ENCODE measurements at regions not wholly inside any gene's neighbourhood (a gene's known extent, or its start where the extent isn't known, plus 50 kb on each side); places are given as distances from the start of the nearest gene placed in this dataset.

DNA sequence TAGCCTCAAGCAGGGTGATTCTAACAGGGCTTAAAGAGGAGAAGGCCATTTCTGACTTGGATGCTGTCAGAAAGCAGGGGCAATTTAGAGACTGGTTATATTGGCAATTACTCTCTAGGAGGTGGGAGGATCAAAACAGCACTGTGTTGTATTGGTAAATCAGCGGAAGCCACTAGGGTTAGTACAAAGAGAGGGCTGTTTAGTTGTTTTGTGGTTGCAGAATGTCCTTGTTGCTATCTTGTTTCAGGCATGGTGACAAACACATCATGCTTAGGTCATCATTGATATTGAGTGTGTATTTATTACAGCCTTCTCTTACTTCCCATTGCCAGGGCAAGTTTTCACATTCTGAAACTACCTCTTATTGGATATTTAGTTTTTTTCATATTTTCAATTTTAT, 165.3 kb downstream of the TAF11L14 start:
- no TSS peak for BruUV-seq (replicated peaks)
- FAIRE-seq: no peak
- POLR2A ChIA-PET: no interaction called here
- TF ChIP-seq, protein P1, sequence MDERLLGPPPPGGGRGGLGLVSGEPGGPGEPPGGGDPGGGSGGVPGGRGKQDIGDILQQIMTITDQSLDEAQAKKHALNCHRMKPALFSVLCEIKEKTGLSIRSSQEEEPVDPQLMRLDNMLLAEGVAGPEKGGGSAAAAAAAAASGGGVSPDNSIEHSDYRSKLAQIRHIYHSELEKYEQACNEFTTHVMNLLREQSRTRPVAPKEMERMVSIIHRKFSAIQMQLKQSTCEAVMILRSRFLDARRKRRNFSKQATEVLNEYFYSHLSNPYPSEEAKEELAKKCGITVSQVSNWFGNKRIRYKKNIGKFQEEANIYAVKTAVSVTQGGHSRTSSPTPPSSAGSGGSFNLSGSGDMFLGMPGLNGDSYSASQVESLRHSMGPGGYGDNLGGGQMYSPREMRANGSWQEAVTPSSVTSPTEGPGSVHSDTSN (CRISPR knock-in tag; IDR thresholded peaks at IDR 0.05; ENCODE audit: low read depth): no peak
- TF ChIP-seq, protein P1 (tag; conservative IDR thresholded peaks at IDR 0.05; ENCODE audit: low read depth): no peak
- TF ChIP-seq, protein P2, sequence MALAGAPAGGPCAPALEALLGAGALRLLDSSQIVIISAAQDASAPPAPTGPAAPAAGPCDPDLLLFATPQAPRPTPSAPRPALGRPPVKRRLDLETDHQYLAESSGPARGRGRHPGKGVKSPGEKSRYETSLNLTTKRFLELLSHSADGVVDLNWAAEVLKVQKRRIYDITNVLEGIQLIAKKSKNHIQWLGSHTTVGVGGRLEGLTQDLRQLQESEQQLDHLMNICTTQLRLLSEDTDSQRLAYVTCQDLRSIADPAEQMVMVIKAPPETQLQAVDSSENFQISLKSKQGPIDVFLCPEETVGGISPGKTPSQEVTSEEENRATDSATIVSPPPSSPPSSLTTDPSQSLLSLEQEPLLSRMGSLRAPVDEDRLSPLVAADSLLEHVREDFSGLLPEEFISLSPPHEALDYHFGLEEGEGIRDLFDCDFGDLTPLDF (CRISPR knock-in tag; IDR thresholded peaks at IDR 0.05): no peak
- TF ChIP-seq ZNF668 (CRISPR knock-in tag; IDR thresholded peaks at IDR 0.05): no peak
- TF ChIP-seq, protein P3, sequence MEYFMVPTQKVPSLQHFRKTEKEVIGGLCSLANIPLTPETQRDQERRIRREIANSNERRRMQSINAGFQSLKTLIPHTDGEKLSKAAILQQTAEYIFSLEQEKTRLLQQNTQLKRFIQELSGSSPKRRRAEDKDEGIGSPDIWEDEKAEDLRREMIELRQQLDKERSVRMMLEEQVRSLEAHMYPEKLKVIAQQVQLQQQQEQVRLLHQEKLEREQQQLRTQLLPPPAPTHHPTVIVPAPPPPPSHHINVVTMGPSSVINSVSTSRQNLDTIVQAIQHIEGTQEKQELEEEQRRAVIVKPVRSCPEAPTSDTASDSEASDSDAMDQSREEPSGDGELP (CRISPR knock-in tag; IDR thresholded peaks at IDR 0.05; ENCODE audit: borderline replicate concordance): no peak
- no peak for TF ChIP-seq TAF7 (tag; IDR thresholded peaks at IDR 0.05)
- TF ChIP-seq MYC (IDR thresholded peaks at IDR 0.05; ENCODE audit: low read depth, low read length): no peak
- no peak for TF ChIP-seq MYC (CRISPR knock-in tag; IDR thresholded peaks at IDR 0.05; ENCODE audit: borderline replicate concordance, low read depth)
- no peak for TF ChIP-seq CC2D1A (IDR thresholded peaks at IDR 0.05)
- TF ChIP-seq ZNF41 (CRISPR knock-in tag; conservative IDR thresholded peaks at IDR 0.05): no peak
- TF ChIP-seq CAMTA2 (CRISPR knock-in tag; conservative IDR thresholded peaks at IDR 0.05): no peak
- TF ChIP-seq HDGF (IDR thresholded peaks at IDR 0.05): no peak
- no peak for TF ChIP-seq NFXL1 (CRISPR knock-in tag; IDR thresholded peaks at IDR 0.05)
- TF ChIP-seq, protein P4, sequence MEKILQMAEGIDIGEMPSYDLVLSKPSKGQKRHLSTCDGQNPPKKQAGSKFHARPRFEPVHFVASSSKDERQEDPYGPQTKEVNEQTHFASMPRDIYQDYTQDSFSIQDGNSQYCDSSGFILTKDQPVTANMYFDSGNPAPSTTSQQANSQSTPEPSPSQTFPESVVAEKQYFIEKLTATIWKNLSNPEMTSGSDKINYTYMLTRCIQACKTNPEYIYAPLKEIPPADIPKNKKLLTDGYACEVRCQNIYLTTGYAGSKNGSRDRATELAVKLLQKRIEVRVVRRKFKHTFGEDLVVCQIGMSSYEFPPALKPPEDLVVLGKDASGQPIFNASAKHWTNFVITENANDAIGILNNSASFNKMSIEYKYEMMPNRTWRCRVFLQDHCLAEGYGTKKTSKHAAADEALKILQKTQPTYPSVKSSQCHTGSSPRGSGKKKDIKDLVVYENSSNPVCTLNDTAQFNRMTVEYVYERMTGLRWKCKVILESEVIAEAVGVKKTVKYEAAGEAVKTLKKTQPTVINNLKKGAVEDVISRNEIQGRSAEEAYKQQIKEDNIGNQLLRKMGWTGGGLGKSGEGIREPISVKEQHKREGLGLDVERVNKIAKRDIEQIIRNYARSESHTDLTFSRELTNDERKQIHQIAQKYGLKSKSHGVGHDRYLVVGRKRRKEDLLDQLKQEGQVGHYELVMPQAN (IDR thresholded peaks at IDR 0.05; ENCODE audit: borderline replicate concordance): no peak
- TF ChIP-seq ZNF695 (CRISPR knock-in tag; IDR thresholded peaks at IDR 0.05): no peak
- TF ChIP-seq TOE1 (IDR thresholded peaks at IDR 0.05; ENCODE audit: borderline replicate concordance): no peak
- TF ChIP-seq TOE1 (CRISPR knock-in tag; IDR thresholded peaks at IDR 0.05; ENCODE audit: borderline replicate concordance, low read depth): no peak

More for the DNA sequence above, 165.3 kb downstream of the TAF11L14 start:
- WGBS (ENCODE audit: insufficient coverage, low coverage, missing lambda C conversion rate): 0% methylated on average over 1 of the region's 1 CpG
- no peaks in the 10 kb centered on the region for H3K79me2 ChIP-seq (ENCODE audit: control insufficient read depth, insufficient read depth, low read length)
- ATAC-seq: no peak
- no peaks in the 10 kb centered on the region for H4K20me1 ChIP-seq (replicated peaks; ENCODE audit: control insufficient read depth, insufficient read depth, low read length)
- H3K9me1 ChIP-seq (ENCODE audit: control insufficient read depth, insufficient read depth, low read length): no peaks in the 10 kb centered on the region
- no peak overlapping the region for H3K9ac ChIP-seq (ENCODE audit: insufficient read depth in 1 of 2, low read depth in 2 of 2, low read length in 2 of 2)
- no peaks in the 10 kb centered on the region for H3K36me3 ChIP-seq (ENCODE audit: control insufficient read depth, insufficient read depth, low read length)
- DNase-seq (ENCODE audit: extremely low read depth in 1 of 4, low spot score in 3 of 4): no peak
- CTCF ChIA-PET (ENCODE audit: low intra/inter-chr PET ratio): no interaction called here
- no peak overlapping the region for H2AFZ ChIP-seq (ENCODE audit: low read depth, low read length)
- in situ Hi-C loops (cut with MboI): no loop called here
- H3K4me3 ChIP-seq: no peak overlapping the region
- no peaks in the 10 kb centered on the region for H3K27me3 ChIP-seq (ENCODE audit: control insufficient read depth in 2 of 2, insufficient read depth in 2 of 2, low read length in 2 of 2)
- no peak overlapping the region for H3K4me2 ChIP-seq (ENCODE audit: insufficient read depth, low read length)
- H3K9me3 ChIP-seq (replicated peaks; ENCODE audit: control insufficient read depth, insufficient read depth, low read depth, low read length): no peaks in the 10 kb centered on the region
- no peaks in the 10 kb centered on the region for H3K4me1 ChIP-seq (replicated peaks in 1 of 2; ENCODE audit: control insufficient read depth in 2 of 2, insufficient read depth in 2 of 2, low read length in 2 of 2)
- intact Hi-C loops (cut with micrococcal nuclease): no loop called here
- no peak overlapping the region for H3K27ac ChIP-seq (ENCODE audit: extremely low read depth, low read depth, low read length)
